Epidermal melanocyte (primary cell): ENCODE measurements at regions not wholly inside any gene's neighbourhood (a gene's known extent, or its start where the extent isn't known, plus 50 kb on each side); places are given as distances from the start of the nearest gene placed in this dataset.
"Not testable (repeated sequence)": the region's sequence is repeated elsewhere in the genome, so short reads cannot be mapped to it uniquely, and the experiment has no call there.

Experiments
- DNase-seq: peaks from one replicate; pipeline ENCODE4 v3.0.0; 2011; ENCODE audit warnings: low spot score; ENCODE audit not compliant: insufficient read length

DNA sequence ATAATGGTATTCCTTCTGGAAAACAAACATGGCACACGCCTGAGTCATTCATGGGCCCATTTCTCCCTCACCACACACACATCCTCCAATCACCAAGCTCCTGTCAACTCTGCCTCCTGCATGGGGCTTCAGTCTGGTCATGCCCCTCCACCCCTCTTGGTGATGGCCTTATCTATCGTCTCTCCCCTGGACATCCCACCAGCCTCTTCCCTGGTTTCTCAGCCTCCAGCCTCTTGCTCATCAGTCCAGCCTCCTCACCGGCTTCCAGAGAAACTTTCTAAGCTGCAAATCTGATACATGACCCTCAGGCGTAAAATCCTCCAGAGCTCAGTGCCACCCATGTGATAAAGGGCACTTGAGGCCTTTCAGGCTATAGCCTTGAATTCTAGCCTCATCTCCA, 243.9 kb downstream of the FOXD2 start:
- DNase-seq, result no peak

DNA sequence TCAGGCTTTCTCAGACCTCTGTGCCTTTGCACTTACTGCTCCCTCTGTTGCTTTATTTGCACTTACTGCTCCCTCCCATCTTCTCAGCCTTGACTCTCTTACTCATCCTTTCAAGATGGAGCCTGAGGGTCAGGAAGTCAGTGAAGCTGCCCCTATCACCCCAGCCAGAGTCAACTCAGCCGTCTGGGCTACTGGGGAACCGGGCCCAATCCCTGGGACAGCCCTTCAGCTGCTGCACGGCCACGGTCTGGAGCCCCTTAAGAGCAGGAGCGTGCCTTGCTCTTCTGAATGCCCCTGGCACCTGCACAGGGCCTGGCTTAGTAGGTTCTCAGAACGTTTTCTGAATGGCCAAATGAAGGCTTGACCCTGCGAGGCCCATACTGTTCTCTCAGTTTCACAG, 244.4 kb downstream of the FOXD2 start:
- DNase-seq, result no peak

DNA sequence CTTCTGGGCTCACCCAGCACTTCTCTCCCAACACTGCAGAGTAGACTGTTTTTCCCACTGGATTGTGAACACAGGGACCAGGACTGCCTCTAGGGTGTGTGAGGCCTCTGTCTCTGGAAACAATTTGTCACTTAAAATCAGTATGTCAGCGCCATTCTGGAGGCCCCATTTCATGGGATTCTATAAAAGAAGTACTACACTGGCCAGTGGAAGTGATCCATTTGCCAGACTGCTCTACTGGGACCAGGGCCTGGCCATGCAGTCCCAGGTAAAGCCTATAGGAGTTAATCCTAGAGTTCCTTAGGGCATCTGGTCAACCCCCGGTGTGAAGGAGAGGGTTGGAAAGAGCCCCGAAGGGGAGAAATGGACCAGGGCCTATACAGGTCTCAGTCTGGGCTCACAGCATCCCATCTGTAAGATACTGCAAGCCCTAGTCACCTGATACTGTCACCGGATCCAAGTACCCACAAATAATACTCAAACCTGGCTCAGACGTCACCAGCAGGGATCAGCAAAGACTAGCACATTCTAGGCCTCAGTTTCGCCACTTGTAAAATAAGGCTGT, 245.0 kb downstream of the FOXD2 start:
- DNase-seq, result no peak

DNA sequence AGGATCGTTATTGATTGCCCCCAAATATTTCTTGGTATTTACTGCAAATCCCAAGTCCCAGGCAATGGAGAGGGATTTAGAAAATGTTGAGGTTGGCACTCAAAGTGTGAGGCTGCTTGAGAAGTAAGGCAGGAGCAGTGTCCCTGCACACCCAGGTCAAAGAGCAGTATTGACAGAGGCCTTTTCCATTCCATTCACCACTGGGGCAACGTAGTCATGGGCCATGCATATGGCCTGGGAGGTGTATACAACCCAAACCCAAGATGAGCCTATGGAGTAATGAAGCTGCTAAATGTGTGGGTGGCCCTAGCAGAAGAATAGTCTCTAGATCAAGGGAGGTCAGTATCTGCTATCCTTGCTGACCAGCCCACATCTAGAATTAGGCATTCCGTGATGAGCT, 245.6 kb downstream of the FOXD2 start:
- DNase-seq, result no peak

DNA sequence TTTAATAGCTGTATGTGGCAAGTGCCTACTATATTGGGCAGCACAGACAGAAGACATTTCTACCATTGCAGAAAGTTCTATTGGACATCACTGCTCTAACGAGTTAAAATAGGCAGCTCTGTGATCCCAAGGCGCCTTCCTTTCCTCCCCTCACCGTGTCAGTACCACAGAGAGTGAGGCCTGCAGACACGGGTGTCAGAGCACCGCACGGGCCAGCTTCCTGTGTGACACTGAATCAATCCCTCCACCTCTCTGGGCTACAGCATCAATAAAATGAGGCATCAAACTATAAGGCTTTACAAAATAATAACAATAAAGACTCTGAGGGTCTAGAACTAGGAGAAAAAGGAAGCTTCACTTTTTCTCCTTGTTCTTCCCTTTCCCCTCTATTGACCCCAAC, 246.7 kb downstream of the FOXD2 start:
- no peak for DNase-seq

DNA sequence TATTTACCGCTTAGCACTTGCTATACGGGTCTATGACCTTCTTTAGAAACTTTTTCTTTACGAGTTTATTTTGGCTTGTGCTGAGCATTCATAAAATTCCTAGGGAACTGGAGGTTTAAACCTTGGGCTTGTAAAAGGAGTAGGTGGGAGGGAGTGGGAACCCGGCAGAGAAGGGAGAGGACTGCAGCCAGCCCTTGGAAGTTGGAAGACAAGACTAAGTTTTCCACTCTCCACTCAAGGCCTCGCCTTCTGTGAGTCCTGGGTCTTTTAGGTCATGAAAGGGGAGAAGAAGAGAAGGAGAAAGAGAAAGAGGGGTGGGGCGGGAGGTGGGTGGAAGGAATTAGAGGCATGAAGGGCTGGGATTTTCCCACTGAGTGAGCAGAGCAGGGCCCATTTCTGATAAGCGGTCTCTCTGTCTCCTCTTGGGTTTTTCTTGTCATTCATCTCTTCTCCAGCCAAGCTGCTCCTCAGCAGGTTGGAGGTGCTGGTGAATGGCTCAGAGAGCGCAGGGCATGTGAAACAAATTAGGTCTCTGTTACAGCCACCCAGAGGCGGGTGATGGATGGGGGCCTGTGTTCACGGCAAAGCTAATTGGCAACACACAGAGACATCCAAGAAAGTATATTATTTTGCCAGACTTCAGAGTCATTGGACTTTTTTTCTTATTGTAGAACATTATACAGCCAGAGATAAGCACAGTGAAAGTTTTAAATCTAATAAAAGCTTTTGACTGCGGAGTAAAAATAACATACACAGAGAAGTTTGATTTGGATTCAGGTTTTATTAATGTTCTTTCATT, 247.3 kb downstream of the FOXD2 start:
- no peak for DNase-seq

DNA sequence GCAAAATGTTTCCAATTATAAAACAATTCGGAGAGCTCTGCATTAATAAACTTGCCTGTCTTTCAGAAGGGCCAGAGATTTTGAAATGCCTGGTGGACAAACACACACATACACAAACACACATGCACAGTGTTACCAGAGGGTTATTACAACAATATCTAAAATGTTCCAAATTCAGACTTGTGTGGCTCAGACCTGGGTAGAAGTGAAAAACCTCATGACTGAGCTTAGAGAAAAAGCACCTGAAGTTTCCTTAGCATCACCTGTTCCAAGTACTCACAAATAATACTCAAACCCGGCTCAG, 247.9 kb downstream of the FOXD2 start:
- no peak for DNase-seq

DNA sequence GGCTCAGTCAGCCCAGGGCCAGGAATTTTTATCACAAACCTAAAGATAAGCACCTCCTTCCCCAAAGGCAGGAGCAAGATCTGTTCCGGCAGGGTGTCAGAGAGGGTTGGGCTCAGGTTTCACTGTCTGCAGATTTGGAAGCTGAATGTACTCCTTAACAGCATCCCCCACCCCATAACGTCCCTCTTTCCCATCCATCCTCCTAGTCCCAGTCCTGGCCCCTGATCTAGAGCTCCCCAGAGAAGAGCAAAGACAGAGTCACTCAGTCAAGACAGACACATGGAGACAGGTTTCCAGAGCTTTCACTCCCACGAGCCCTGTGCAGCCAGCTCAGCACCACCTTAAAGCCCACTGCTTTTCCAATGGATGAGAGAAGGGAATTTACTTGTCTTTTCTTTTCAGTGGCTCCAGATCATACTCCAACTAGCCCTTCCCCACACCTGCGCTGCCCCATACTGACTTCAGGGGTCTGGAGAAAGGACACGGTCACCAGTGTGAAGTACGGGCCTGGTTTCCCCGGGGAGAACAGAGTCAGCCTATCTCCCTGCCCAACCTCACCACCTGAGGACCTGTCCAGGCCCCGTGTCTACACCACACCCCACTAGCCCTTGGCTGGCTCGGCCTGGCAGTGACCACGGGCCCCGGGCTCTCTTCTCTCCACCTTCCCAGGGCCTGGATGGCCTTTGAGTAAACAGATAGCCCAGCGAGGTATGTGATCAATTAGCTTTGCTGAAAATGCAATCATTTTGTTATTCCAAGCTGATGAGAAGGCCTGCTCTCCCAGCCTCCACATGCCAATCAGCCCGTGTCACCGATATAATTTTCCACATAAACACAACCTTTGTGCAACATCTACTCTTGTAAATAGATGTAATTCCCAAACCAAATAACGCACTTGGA, 249.1 kb downstream of the FOXD2 start:
- no peak for DNase-seq

DNA sequence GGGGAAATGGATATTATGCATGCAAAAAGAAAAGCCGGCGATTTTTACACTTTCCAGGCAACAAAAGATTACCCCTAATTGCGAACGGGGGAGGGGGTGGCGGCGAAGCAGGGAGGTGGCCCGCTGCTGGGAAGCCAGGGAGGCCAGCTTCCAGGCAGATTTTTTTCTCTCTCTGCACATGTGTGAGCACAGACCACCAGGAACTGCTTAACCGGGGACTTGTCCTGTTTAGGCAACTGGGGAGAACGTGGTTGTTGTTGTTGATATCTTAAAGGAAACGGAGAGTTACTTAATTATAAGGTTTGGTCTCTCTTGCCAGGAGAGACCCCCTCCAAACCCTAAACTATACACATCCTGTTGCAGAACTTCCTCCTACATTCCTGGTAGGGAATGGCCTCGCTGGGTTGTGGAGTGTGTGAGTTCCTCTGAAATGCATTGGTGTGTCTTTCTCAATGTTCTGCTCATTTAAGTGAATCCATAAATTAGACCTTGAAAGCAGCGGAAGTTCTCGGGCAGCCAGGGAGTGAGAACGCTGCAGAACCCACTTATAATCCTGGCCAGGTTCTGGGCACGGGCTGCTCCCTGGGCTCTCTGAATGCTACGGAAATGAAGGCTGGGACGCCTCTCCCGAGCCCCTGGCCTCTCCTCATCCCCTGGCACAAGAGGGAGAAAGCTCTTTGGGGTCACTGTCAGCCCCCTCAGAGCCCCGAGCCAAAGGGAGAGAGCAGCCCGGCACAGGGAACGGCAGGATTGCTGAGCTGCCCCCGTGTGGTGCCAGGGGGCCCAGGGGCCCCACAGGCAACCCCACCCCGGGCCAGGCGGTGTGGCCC, 250.0 kb downstream of the FOXD2 start:
- DNase-seq, result no peak

DNA sequence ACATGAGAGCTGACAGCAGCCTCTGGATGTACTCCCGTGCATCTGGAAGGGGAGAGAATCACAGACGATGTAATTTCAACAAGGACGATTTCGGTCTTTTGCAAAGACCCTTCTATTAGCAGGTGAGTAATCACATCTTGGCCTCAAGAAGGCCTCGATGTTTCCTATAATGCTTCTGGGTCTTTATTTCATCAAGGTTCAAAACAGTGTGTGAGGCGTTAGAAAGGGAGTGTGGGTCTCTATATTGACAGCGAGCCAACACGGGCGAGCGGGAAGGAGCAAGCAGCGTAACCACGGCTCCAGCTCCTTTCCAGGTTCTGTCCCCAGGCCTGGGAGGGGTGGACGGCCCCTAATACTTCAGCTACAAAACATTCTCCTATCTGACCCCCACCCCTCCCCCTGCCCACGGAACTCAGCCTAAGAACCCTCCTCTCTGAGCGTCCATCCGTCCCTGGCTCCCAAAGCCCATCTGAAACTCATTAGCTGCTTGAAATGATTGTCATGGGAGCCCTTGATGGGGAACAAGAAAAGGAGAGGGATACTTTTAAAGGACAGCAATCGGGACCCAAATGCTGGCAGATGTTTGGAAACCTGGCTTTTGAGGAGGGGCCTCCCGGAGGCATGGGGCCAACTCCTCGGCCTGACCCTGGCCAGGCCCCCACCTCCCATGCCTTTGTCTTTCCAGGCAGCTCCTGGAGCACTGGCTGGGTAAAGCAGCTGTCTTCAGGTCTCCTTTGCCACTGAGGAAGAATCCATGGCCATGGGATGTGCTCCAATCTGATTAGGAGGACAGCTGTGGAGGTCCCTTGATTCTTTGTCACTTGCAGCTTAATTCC, 250.8 kb downstream of the FOXD2 start:
- no peak for DNase-seq

DNA sequence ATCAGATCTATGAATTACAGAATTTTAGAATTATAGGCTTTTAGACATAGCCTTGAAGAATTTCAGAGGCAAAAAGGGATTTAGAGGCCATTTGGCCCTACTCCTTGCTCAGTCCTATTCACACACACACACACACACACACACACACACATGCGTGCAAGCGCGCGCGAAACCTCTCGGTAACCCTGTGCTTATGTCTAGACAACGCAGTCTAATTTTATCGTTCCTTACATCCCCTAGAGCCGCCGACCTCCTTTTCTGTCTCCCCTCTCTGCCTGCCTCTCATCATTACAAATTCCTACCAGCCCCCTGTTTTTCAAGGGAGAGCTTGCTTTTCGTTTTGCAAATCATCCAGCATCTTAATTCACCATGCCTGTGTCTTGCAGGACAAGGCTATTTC, 252.1 kb downstream of the FOXD2 start:
- no peak for DNase-seq

DNA sequence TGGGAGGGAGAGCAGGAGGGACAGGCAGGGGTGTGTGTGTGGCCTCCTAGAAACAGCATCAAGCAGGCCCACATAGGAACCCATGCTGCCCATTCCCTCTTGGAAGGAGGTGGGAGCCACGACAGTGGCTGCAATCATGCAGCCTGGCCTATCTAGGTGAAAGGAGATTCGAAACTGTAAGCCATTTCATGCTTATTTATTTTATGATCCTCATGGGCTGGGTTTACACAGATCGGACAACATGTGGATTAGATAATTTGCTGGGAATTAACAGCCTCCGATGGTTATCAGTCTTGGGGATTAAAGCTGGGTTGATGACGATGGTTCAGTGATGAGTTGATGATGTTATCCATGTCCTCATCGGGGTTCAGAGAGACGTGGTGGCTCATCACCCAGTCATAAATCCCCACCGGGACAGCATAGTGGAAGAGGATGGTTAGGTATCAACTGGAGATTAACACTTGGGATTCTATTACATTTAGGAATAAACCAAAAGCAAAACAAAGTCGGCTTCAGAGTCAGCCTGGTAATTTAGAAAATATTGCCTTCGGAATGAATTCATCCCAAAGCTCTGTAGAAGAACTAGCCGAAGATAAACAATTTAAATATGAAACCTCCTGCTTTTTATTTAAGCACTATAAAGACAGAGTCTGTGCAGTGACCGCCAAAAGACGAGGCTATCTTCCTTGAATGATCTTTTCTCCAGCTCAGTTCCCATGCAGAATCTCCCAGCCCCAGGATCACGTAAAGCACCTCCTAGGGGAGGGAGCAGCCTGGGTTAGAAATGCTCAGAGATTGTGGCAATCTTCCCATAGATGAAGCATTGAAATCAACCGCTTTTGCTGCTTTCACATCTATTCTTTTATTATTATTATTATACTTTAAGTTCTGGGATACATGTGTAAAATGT, 252.8 kb downstream of the FOXD2 start:
- DNase-seq, result no peak

DNA sequence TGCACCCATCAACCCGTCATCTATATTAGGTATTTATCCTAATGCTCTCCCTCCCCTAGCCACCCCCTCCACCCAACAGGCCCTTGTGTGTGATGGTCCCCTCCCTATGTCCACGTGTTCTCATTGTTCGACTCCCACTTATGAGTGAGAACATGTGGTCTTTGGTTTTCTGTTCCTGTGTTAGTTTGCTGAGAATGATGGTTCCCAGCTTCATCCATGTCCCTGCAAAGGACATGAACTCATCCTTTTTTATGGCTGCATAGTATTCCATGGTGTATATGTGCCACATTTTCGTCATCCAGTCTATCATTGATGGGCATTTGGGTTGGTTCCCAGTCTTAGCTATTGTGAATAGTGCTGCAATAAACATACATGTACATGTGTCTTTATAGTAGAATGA, 253.4 kb downstream of the FOXD2 start:
- not testable (repeated sequence) for DNase-seq

DNA sequence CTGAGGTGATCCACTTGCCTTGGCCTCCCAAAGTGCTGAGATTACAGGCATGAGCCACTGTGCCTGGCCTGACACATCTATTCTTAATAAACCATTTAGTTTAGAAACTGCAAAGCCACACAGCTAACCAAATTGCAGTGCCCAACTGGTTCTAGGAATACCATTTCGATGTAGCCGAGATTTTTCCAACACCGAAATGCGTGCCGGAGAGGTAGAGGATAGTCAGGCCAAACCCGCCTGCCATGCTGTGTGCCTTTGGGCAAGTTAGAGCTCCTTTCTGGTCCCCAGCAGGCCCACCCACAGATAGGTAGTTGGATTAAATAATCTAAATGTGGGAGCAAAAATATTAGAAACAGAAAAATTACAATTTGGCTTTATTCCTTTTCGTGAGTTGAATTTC, 254.4 kb downstream of the FOXD2 start:
- no peak for DNase-seq

DNA sequence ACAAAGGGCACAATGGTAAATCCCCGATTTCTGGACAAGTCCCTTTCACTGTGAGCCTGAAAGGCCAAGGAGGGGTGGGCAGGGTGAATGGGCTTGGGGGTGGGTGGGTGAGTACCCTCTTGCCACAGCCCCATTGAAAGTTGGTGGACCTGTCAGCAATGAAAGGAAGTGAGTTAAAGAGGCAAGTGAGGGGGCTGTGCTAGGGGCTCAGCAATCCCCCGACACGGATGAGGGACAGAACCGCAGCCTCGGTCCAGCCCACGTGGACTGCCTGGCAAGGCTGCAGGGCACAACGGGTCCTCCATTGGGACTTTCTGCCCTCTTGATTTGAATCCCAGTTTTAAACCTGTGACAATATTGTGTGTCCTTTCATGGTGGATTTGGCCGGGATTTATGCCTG, 255.3 kb downstream of the FOXD2 start:
- no peak for DNase-seq

DNA sequence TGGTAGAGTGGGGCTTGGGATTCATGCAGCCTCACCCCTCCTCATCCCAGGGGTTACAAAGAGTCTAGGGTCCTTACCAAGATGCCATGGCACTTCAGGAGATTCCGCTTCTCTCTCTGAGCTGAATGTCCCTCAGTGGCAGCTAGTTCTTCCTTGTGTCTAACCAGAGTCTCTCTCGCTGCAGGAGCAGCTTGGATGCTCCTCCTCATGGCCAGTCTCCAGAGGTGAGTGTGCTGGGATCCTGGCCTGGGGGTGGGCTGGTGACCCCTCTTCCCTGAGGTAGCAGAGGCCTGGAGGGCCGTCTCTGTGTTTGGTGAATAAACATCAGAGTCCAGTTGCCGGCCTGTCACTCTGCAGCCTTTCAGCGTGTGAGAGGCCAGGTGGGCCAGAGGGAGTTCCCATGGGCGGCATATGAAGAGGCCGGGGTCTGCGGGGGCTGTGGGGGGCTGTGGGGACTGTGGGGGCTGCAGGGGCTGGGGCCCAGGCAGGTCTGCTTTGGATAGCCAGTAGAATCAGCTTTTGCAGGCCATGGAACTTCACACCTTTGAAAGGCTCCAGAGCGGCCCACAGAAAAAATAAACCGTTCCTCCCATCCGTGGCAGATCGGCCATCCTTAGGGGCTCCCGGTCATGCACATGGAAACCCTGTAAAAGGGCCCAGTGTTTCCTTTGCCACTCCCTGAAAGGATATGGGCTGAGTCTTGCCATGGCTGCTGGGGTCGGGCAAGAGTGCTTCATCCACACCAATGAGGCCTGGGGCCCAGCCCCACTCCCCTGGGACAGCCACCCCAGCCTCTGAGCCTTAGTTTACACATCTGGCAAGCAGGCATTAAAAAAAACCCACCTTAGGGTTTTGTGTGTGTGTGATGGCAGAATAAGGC, 256.4 kb downstream of the FOXD2 start:
- DNase-seq, result no peak

DNA sequence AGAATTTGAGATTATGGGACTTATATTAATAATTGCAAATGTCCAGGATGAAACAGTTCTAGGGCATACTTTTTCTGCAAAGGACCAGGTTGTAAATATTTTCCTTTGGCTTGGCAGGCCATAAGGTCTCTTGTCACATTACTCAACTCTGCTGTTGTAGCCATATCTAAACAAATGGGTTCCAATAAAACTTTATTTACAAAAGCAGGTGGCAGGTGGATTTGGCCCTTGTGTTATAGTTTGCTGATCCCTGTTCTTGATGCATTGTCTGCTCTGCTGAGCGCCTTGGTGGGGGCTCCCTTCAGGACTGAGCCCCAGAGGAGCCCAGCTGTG, 258.5 kb downstream of the FOXD2 start:
- DNase-seq, result no peak

DNA sequence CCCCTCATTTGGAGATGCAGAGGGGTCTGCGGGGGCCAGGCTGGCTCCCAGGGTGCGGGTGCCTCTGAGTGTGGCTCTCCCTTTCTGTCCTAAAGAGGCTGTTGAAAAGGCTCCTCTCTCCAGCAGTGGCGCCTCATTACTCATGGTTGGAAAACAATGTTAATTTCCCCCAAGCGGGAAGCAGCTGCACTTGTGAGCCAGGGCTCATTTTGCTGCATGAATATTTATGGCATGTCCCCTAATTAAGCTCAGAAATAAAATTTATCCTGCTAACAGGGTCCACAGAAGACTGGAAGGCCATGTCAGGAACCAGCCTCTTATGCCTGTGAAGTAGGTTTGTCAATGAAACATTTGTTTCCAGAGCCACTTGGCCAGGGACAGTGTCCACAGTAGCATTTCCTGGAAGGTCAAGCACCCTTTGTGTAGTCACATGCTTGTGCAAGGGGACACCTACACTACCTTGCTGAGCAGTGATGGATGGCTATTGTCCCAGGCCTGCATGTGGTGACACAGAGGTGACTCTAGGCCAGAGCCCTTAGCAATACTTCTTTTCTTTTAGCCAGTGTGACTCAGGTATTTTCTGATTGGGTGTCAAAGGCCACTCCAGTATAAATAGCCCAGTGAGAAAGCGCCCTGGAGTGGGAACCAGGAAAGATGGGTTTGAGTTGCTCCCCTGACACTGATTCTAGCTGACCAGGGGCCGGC, 259.0 kb downstream of the FOXD2 start:
- no peak for DNase-seq
